MCF 10A (cell line): ENCODE measurements at regions not wholly inside any gene's neighbourhood (a gene's known extent, or its start where the extent isn't known, plus 50 kb on each side); places are given as distances from the start of the nearest gene placed in this dataset.

Experiments
- BruUV-seq: library from RNA; stranded (reverse); fragments of 400-500 nt; replicated peaks from 2 replicates; lab custom pipeline; 2021; lab: Mats Ljungman, UMichigan
- CTCF ChIA-PET: fragments of 300-600 bp; sonication (Branson Sonifier 250); formaldehyde crosslinking; extraction: SDS; loops from one replicate; lab custom pipeline; 2021; ENCODE audit warnings: antibody characterized with exemption, inconsistent platforms; lab: Yijun Ruan, JAX
- POLR2A ChIA-PET: fragments of 300-600, 350-650 bp; sonication (Branson Sonifier 250); formaldehyde crosslinking; extraction: SDS; loops from one replicate; lab custom pipeline; 2020; ENCODE audit warnings: antibody characterized with exemption, inconsistent platforms; lab: Yijun Ruan, JAX
- DNase-seq: peaks from one replicate; pipeline ENCODE4 v3.0.0-alpha.2; 2018; ENCODE audit not compliant: unreplicated experiment
- H3K27ac Mint-ChIP-seq: one replicate; pipeline ENCODE4 v1.8.0; 2022; ENCODE audit warnings: mild to moderate bottlenecking, low read depth, mixed read lengths; ENCODE audit not compliant: unreplicated experiment
- H3K27me3 Mint-ChIP-seq: one replicate; pipeline ENCODE4 v1.8.0; 2022; ENCODE audit warnings: mixed read lengths; ENCODE audit not compliant: insufficient read depth, unreplicated experiment
- H3K36me3 Mint-ChIP-seq: one replicate; pipeline ENCODE4 v1.8.0; 2022; ENCODE audit warnings: mild to moderate bottlenecking, moderate library complexity, mixed read lengths; ENCODE audit not compliant: insufficient read depth, unreplicated experiment
- H3K4me1 Mint-ChIP-seq: one replicate; pipeline ENCODE4 v1.8.0; 2022; ENCODE audit warnings: mixed read lengths; ENCODE audit not compliant: insufficient read depth, unreplicated experiment
- H3K4me3 Mint-ChIP-seq: one replicate; pipeline ENCODE4 v1.8.0; 2022; ENCODE audit warnings: mild to moderate bottlenecking, moderate library complexity, mixed read lengths; ENCODE audit not compliant: unreplicated experiment
- H3K9me3 Mint-ChIP-seq: one replicate; pipeline ENCODE4 v1.8.0; 2022; ENCODE audit warnings: mixed read lengths; ENCODE audit not compliant: unreplicated experiment
- intact Hi-C: fragments of 100-400 bp; cut with micrococcal nuclease; formaldehyde crosslinking; loops from 2 replicates; pipeline ENCODE4 v1.14.1; 2022
- TF ChIP-seq, protein P1 (sequence below): fragments of 200-600 bp; IDR thresholded peaks from one replicate; pipeline ENCODE4 v1.8.0; 2022; ENCODE audit warnings: antibody characterized with exemption, mild to moderate bottlenecking; ENCODE audit not compliant: unreplicated experiment

DNA sequence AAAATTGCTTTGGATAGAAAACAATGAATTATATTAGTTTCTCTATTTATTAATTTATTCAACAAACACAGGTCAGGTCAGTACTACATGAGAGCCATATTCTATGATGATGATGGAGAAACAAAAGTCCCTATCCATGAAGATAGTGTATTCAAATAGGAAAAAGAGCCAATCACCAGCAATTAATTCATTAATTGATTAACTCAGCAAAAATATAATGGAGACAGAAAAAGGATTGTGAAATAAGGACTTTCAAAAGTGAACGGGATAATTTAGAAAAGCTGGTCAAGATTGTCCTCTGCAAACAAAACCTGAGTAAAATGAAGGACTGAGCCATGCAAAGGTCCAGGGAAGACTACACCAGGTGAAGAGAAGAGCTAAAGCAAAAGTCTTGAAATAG is 1517.7 kb upstream of the CDH8 start:
- DNase-seq, result no peak

DNA sequence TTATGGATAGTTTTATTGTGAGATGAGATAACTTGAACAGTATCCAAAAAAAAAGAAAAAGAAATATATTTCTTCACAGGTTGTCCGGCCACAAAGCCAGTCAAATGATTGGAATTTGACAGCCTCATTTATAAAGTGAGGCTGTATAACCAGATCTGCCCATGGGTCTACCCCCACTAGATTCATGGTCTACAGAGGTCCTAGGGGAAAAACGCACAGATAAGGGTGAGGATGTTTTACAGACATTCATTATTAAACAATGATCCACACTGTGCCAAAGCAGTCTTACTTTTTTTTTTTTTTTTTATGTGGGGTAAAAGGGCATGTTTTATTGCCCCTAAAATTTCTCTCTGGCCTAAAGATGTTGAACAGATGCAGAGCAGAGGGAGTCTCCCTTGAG is 1503.0 kb upstream of the CDH8 start:
- DNase-seq, result no peak
- no peaks in the 10 kb centered on the region for H3K9me3 Mint-ChIP-seq
- ChIA-PET CTCF (interaction anchor here (0.7 kb wide), 1 partner anchor 437 kb away, joined by 3 read pairs; no protein-coding TSS in a partner anchor), POLR2A (no interaction called here)
- H3K4me1 Mint-ChIP-seq, result no peaks in the 10 kb centered on the region
- no peaks in the 10 kb centered on the region for H3K36me3 Mint-ChIP-seq
- no TSS peak for BruUV-seq
- intact Hi-C loops, result no loop called here
- no peak overlapping the region for H3K27ac Mint-ChIP-seq
- TF ChIP-seq, protein P1, sequence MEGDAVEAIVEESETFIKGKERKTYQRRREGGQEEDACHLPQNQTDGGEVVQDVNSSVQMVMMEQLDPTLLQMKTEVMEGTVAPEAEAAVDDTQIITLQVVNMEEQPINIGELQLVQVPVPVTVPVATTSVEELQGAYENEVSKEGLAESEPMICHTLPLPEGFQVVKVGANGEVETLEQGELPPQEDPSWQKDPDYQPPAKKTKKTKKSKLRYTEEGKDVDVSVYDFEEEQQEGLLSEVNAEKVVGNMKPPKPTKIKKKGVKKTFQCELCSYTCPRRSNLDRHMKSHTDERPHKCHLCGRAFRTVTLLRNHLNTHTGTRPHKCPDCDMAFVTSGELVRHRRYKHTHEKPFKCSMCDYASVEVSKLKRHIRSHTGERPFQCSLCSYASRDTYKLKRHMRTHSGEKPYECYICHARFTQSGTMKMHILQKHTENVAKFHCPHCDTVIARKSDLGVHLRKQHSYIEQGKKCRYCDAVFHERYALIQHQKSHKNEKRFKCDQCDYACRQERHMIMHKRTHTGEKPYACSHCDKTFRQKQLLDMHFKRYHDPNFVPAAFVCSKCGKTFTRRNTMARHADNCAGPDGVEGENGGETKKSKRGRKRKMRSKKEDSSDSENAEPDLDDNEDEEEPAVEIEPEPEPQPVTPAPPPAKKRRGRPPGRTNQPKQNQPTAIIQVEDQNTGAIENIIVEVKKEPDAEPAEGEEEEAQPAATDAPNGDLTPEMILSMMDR, result no peak
- no peak overlapping the region for H3K4me3 Mint-ChIP-seq
- no peaks in the 10 kb centered on the region for H3K27me3 Mint-ChIP-seq

More for the DNA sequence above, 1517.7 kb upstream of the CDH8 start:
- TF ChIP-seq, protein P1, result no peak
- Mint-ChIP-seq H3K4me1 (no peaks in the 10 kb centered on the region), H3K27ac (no peak overlapping the region), H3K36me3 (no peaks in the 10 kb centered on the region), H3K9me3 (no peaks in the 10 kb centered on the region), H3K27me3 (no peaks in the 10 kb centered on the region), H3K4me3 (no peak overlapping the region)
- BruUV-seq, result no TSS peak
- ChIA-PET CTCF (interaction anchor here (0.9 kb wide), 1 partner anchor 24 kb away, joined by 3 read pairs; no protein-coding TSS in a partner anchor), POLR2A (no interaction called here)
- intact Hi-C loops, result no loop called here

DNA sequence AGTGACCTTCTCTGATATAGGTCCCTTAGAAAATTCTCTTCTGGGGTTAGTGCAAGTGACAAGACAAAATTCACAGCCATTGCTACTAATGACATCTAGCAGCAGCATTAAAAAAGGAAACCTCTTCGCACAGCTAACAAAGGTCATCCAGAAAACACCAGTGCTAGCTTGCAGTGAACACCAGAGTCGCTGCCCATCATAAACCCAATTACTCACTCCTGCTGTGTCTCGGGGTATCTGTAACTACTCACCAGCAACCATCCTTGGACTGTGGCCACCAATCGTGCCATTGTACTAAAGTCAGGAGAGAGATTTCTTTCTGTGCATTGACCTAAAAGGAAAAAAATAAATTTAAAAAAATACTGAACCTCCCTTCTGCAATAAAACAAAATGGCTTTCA is 1494.7 kb upstream of the CDH8 start:
- POLR2A ChIA-PET, result interaction anchor here (0.7 kb wide), 1 partner anchor 956 kb away, joined by 4 read pairs; no protein-coding TSS in a partner anchor
- Mint-ChIP-seq H3K4me3 (no peak overlapping the region), H3K36me3 (peaks cover 6% of the 10 kb centered on the region), H3K27me3 (no peaks in the 10 kb centered on the region), H3K4me1 (no peaks in the 10 kb centered on the region), H3K9me3 (peaks cover 21% of the 10 kb centered on the region), H3K27ac (no peak overlapping the region)
- TF ChIP-seq, protein P1, result no peak
- BruUV-seq, result no TSS peak
- DNase-seq, result no peak
- intact Hi-C loops, result no loop called here
- CTCF ChIA-PET, result interaction anchor here (0.6 to 1.1 kb wide), 4 partner anchors 24 to 359 kb away, joined by 3 to 4 read pairs (median 4); no protein-coding TSS in a partner anchor

DNA sequence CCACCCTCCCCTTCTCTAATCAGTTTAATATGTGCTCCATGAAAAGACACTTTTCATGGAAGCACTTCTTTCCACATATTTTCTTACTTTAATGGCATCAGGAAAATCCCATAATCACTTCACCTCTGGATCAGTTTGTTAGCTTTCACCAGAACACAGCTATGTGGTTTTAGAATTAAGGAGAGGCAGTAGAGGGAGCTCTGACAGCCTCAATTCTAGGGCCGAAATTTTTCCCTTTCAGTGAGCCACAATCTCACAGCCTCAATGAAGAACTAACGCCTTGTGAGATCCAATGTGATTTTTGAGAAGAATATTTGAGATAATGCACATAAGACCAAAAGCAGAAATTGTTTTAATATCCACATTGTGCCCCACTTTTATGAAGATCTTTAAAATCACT is 1494.0 kb upstream of the CDH8 start:
- peaks cover 21% of the 10 kb centered on the region for H3K9me3 Mint-ChIP-seq
- H3K4me1 Mint-ChIP-seq, result no peaks in the 10 kb centered on the region
- H3K27me3 Mint-ChIP-seq, result no peaks in the 10 kb centered on the region
- intact Hi-C loops, result no loop called here
- CTCF ChIA-PET, result interaction anchor here (0.6 to 1.1 kb wide), 7 partner anchors 12 to 360 kb away, joined by 3 to 4 read pairs (median 3); no protein-coding TSS in a partner anchor
- BruUV-seq, result no TSS peak
- peaks cover 6% of the 10 kb centered on the region for H3K36me3 Mint-ChIP-seq
- no peak overlapping the region for H3K27ac Mint-ChIP-seq
- DNase-seq, result no peak
- TF ChIP-seq, protein P1, result no peak
- H3K4me3 Mint-ChIP-seq, result no peak overlapping the region
- POLR2A ChIA-PET, result no interaction called here
